ENCODE measurements at regions not wholly inside any gene's neighbourhood (a gene's known extent, or its start where the extent isn't known, plus 50 kb on each side); places are given as distances from the start of the nearest gene placed in this dataset.

GRCh38 chr2:150274108-150274507 lies 213.4 kb downstream of the RND3 start (continued):
- TF ChIP-seq ELK1 (CRISPR knock-in tag; IDR thresholded peaks at IDR 0.05) = no peak
- TF ChIP-seq NR3C1 (CRISPR knock-in tag; IDR thresholded peaks at IDR 0.05) = no peak
- TF ChIP-seq LARP7 (IDR thresholded peaks at IDR 0.05) = no peak

GRCh38 chr2:150271952-150272802 lies 215.3 kb downstream of the RND3 start:
- Histone ChIP-seq H3K79me2 (ENCODE audit: control insufficient read depth, insufficient read depth, low read length) (no peaks in the 10 kb centered on the region), H3K9me3 (replicated peaks; ENCODE audit: control insufficient read depth, insufficient read depth, low read depth, low read length) (no peaks in the 10 kb centered on the region), H3K27ac (ENCODE audit: extremely low read depth, low read depth, low read length) (no peak overlapping the region), H3K4me2 (ENCODE audit: insufficient read depth, low read length) (no peak overlapping the region), H3K4me1 (replicated peaks in 1 of 2; ENCODE audit: control insufficient read depth in 2 of 2, insufficient read depth in 2 of 2, low read length in 2 of 2) (no peaks in the 10 kb centered on the region), H3K36me3 (ENCODE audit: control insufficient read depth, insufficient read depth, low read length) (no peaks in the 10 kb centered on the region), H3K4me3 (no peak overlapping the region), H3K9me1 (ENCODE audit: control insufficient read depth, insufficient read depth, low read length) (no peaks in the 10 kb centered on the region), H3K9ac (ENCODE audit: insufficient read depth in 1 of 2, low read depth in 2 of 2, low read length in 2 of 2) (no peak overlapping the region), H2AFZ (ENCODE audit: low read depth, low read length) (no peak overlapping the region), H3K27me3 (ENCODE audit: control insufficient read depth in 2 of 2, insufficient read depth in 2 of 2, low read length in 2 of 2) (no peaks in the 10 kb centered on the region), H4K20me1 (replicated peaks; ENCODE audit: control insufficient read depth, insufficient read depth, low read length) (no peaks in the 10 kb centered on the region)
- in situ Hi-C loops (cut with MboI) = no loop called here
- POLR2A ChIA-PET = no interaction called here
- FAIRE-seq (no peak), ATAC-seq (no peak), DNase-seq (ENCODE audit: extremely low read depth in 1 of 4, low spot score in 3 of 4) (no peak)
- CTCF ChIA-PET (ENCODE audit: low intra/inter-chr PET ratio) = no interaction called here
- intact Hi-C loops (cut with micrococcal nuclease) = no loop called here
- TF ChIP-seq ATF4 (CRISPR knock-in tag; IDR thresholded peaks at IDR 0.05) (no peak), TFAM (CRISPR knock-in tag; conservative IDR thresholded peaks at IDR 0.05) (no peak)
- BruUV-seq (replicated peaks) = no TSS peak

Data from K562 (cell line).